ENCODE measurements at regions not wholly inside any gene's neighbourhood (a gene's known extent, or its start where the extent isn't known, plus 50 kb on each side); places are given as distances from the start of the nearest gene placed in this dataset.

GRCh38 chr10:83522881-83523386 is 616.4 kb upstream of the GHITM start:
- TF ChIP-seq, protein P1, sequence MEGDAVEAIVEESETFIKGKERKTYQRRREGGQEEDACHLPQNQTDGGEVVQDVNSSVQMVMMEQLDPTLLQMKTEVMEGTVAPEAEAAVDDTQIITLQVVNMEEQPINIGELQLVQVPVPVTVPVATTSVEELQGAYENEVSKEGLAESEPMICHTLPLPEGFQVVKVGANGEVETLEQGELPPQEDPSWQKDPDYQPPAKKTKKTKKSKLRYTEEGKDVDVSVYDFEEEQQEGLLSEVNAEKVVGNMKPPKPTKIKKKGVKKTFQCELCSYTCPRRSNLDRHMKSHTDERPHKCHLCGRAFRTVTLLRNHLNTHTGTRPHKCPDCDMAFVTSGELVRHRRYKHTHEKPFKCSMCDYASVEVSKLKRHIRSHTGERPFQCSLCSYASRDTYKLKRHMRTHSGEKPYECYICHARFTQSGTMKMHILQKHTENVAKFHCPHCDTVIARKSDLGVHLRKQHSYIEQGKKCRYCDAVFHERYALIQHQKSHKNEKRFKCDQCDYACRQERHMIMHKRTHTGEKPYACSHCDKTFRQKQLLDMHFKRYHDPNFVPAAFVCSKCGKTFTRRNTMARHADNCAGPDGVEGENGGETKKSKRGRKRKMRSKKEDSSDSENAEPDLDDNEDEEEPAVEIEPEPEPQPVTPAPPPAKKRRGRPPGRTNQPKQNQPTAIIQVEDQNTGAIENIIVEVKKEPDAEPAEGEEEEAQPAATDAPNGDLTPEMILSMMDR (IDR thresholded peaks at IDR 0.05), result no peak
- TF ChIP-seq POLR2A (IDR thresholded peaks at IDR 0.05) (no peak), POLR2AphosphoS5 (IDR thresholded peaks at IDR 0.05) (no peak), EP300 (IDR thresholded peaks at IDR 0.05) (no peak)
